NOMO-1 (cell line): ENCODE measurements at regions not wholly inside any gene's neighbourhood (a gene's known extent, or its start where the extent isn't known, plus 50 kb on each side); places are given as distances from the start of the nearest gene placed in this dataset.
"Not testable (repeated sequence)": the region's sequence is repeated elsewhere in the genome, so short reads cannot be mapped to it uniquely, and the experiment has no call there.

Experiments
- DNase-seq, 2 experiments: peaks; one replicate each; lab custom pipeline; 2025; ENCODE audit not compliant: unreplicated experiment in 2 of 2; lab: John Stamatoyannopoulos, UW

DNA sequence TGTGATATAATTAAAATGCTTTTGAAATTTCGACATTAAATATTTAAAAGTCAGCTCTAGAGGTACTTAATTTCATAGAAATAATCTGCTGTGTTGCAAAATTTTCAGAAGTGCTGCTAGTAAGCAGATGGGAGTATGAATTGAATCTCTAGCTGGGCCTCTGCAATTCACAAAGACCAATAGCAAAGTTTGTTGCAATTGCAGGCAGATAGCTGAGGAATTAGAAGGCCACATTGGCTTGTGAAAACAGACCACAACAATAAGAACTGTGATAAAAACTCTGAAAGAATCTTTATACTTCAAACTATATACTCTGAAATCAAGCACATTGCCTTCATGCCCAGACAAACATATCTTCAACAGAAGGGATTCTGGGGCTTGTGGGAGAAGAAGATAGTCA is 636.3 kb upstream of the SOX9 start:
- no peak for DNase-seq

GRCh38 chr17:71485426-71485825 is 635.4 kb upstream of the SOX9 start:
- DNase-seq = no peak

DNA sequence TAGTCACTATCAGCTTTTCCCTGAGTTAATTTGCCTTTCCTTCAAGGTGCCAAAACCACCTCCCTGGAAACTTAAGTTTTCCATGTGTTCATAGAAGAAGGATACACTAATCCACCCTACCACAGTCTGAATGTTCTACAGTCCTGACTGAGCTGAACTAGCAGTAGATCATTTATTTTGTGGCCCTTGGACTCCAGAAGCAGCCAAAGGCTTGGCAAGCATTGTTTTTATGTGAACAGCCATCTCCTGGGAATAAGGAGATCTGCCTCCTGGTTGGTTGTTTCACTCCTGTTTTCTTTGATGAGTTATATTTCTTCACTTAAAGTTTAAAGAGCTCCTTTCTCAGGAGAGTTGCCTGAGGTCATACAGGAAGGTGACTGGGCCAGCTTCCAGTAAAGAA is 634.6 kb upstream of the SOX9 start:
- DNase-seq = no peak

DNA sequence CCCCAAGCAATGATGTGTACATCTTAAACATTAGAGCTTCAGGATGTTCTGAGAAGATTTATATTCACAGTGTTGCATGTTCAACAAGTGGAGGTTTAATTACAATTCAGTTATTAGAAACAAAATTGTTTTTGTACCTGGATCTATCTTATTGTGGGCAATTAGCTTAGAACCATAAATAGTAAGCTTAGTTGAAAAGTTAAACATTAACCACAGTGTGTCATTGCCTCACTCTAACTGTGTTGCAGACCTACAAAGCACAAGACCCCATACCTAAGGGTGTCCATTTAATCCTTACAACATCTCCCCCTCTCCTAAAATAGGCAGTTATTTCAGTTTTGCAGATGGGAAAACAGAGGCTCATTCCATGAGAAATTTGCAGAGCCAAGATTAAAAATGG is 632.0 kb upstream of the SOX9 start:
- DNase-seq = no peak

DNA sequence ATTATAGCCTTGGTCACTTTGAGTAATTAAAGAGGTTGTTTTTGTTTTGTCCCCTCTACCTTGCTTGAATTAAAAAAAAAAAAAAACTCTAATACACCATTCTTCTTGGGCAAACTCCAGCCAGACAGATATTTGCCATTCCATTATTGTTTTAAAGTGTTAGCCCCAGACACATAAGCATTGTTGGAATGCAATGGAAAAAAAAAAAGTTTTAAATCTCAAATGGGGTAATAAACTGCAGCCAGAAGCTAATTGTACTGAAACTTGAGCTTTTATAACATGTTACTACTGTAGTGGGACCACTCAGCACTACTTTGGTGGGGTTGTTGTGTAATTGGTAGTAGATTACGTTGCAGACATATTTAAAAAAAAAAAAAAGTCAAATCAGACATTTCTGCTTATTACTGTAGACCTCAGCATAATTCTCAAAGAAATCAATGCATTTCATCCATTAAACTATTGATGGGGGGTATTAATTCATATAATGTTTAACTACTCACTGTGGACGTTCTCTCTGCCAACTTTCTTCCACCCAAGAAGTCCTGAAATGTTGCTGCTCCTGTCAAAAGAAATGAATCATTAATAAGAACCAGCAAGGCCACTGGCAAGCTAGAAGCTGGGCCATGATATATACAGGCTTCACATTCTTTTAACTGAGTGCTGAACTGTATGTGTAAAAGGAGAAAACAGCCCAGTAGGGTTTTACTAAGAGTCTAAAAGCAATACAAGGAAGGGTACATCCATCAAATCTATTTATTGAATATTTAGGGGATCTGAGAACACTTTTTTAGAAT is 626.6 kb upstream of the SOX9 start:
- no peak for DNase-seq

GRCh38 chr17:71495420-71495819 is 625.4 kb upstream of the SOX9 start:
- no peak for DNase-seq

GRCh38 chr17:71496552-71496951 is 624.3 kb upstream of the SOX9 start:
- no peak for DNase-seq

DNA sequence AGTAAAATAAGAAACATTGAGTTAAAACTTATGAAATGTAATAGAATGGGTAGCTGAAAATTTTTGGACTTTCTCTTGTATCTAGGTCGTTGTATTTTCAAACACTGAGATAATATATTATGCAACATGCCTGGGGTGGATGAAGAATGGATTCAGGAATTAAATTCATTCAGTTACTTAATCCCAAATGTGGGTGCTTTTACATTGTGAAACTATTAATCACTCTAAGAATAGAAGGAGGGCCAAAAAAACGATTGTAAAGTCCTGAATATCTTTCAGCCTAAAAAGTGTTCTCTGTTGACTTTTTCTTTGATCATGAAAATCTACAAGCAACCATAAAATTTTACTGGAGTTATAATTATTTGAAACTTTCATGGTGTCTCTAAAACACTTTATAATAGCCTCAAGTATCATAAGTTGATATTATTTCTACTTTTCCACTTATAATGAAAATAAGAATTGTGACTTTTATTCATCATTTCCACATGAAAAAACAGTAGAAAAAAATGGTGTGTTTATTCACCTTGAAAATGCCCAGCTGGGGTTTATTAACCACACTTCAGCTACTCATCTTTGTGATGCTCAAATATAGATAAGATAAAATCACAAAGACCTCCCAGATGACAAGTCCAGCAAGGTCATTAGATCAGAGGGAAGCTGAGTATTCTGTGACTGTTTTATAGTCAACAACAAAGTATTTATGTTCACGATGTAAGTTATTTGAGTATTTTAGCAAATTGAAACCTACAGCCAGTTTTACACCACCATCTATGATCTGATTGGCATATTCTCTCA is 619.9 kb upstream of the SOX9 start:
- DNase-seq = no peak

- DNase-seq = no peak
Measured at GRCh38 chr17:71501711-71502110, 619.1 kb upstream of the SOX9 start.

- DNase-seq = no peak
Measured at GRCh38 chr17:71502443-71502842, 618.4 kb upstream of the SOX9 start.

DNA sequence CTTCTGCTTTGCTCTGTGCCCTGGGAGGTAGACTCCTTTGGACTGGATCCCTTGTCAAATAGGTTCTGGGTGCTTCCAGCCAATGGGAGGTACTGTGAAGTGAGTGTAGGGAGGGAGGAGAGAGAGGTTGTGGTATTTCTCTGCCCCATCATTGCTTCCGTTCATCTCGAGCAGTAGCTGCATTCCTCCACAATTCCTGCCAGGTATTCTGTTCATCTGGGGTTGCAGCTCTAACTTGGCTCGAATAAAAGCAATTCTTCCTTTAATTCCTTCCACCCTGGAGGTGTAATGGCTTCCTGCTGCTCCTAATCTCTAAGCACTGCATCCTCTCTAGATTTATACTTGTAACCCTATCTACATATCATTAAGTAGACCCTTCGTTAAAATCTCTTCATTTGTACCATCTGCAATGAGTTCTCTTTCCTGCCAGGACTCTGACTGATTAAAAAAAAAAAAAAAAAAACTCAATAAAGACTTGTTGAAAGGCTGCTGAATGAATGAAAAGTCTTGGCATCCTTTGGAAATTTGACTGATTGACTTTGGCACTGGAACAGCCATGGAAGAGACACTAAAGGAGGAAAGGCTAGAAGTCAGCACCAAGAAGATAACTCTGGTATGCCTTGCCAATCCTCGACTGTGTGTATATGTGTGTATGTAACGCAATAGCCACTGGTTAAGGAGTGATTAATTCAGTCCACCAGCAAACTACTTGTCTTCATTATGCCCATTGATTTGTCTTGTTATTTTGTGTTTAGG is 616.9 kb upstream of the SOX9 start:
- no peak for DNase-seq

DNA sequence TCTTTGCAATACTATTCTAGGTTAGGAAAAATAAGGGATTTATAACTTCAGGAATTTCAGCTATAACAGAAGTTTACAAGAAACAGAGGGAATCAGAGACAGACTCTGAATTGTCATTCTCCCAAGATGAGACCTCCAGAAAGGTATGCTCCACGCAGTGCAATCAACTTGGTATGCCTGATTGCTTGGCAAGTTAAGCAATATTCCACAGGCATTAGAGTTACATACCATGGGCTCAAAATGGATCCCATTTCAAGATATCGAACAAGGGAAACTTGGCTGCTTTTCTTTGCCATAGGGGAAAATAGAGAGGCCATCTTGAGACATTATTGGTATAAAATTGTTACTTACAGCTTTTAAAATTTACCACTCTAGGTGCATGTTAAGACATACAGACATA is 615.6 kb upstream of the SOX9 start:
- no peak for DNase-seq

GRCh38 chr17:71505981-71506380 is 614.8 kb upstream of the SOX9 start:
- no peak for DNase-seq

GRCh38 chr17:71511266-71511995 is 609.4 kb upstream of the SOX9 start:
- no peak for DNase-seq

DNA sequence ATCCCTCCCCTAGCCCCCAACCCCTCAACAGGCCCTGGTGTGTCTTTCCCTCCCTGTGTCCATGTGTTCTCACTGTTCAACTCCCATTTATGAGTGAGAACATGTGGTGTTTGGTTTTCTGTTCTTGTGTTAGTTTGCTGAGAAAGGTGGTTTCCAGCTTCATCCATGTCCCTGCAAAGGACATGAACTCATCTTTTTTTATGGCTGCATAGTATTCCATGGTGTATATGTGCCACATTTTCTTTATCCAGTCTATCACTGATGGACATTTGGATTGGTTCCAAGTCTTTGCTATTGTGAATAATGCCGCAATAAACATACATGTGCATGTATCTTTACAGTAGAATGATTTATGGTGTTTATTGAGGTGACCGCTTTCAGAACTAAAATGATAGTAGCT is 607.1 kb upstream of the SOX9 start:
- DNase-seq = not testable (repeated sequence)

DNA sequence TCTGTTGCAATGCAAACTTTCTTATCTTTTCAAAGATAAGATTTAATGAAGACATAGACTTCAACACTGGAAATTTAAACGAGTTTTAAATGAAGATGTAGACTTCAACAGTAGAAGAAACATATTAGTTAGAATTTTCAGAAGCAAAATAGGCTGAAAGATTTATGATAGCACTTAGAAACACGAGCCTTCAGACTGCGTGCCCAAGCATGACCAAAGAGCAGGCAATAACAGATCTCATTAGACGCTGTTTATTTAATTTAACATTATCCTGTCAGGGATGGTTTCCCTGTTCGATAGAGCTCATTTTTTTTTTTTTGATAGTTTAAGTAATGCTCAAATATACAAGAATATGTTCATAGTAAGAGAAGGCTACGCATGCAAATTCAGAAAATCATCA is 604.7 kb upstream of the SOX9 start:
- DNase-seq = no peak

- DNase-seq = no peak
Measured at GRCh38 chr17:71519285-71519684, 601.5 kb upstream of the SOX9 start.

DNA sequence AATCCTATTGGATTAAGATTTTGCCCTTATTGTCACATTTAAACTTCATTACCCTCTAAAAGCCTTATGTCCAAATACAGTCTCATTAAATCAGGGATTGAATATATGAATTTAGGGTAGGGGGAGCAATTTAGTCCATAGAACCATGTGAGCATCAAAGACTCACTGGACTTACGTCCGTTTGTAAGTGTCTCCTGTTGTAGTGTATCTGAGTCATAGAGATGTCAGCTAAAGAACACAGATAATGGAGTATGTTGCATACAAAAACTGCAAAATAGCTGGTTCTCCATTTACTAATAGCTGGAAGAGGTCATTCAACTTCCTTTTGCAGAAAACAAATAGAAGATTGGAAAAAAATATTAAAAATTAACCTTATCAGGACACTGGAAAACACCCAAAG is 599.1 kb upstream of the SOX9 start:
- DNase-seq = no peak

DNA sequence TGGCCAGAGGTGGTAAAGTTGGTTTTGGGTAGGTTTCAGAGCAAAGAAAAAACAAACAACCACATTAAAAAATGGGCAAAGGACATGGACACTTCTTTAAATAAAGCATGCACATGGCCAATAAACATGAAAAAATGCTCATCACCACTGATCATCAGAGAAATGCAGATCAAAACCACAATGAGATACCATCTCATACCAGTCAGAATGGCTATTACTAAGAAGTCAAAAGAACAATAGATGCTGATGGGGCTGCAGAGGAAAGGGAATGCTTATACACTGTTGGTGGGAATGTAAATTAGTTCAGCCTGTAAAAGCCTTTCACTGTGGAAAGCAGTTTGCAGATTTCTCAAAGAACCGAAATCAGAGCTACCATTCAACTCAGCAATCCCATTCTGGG is 598.4 kb upstream of the SOX9 start:
- no peak for DNase-seq

- DNase-seq = no peak
Measured at GRCh38 chr17:71527311-71527710, 593.5 kb upstream of the SOX9 start.

DNA sequence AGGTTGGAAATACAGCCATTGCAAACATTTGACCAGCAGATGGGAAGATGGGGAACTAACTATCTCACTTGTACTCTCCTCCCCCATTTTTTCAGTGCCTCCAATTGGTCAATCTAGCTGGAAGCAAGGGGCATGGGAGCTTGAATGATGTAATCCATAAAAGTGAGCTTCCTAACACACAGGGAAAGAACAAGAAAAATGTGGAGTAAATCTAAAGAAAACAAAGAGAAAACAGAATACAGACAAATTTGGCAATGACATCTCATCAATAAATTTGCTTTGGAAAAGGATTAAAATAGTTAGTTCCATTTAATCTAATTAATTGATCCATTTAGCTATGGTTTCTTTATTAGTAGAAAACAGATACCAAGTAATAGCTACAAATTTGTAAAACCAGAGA is 592.6 kb upstream of the SOX9 start:
- DNase-seq = no peak
